OCI-M2 (cell line): ENCODE measurements at regions not wholly inside any gene's neighbourhood (a gene's known extent, or its start where the extent isn't known, plus 50 kb on each side); places are given as distances from the start of the nearest gene placed in this dataset.
"Not testable (repeated sequence)": the region's sequence is repeated elsewhere in the genome, so short reads cannot be mapped to it uniquely, and the experiment has no call there.

Source experiments
- DNase-seq: peaks from one replicate; lab custom pipeline; 2025; ENCODE audit not compliant: unreplicated experiment; lab: John Stamatoyannopoulos, UW

DNA sequence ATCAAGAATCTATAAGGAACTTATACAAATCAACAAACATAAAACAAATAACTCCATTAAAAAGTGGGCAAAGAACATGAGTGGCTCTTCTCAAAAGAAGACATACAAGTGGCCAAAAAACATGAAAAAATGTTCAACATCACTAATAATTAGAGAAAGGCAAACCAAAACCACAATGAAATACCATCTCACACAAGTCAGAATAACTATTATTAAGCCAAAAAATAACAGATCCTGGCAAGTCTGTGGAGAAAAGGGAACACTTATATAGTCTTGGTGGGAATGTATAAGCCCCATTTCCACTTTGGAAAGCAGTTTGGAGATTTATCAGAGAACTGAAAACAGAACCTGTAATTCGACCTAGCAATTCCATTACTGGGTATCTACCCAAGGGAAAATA lies 921.0 kb downstream of the KCNA4 start:
- DNase-seq = no peak

DNA sequence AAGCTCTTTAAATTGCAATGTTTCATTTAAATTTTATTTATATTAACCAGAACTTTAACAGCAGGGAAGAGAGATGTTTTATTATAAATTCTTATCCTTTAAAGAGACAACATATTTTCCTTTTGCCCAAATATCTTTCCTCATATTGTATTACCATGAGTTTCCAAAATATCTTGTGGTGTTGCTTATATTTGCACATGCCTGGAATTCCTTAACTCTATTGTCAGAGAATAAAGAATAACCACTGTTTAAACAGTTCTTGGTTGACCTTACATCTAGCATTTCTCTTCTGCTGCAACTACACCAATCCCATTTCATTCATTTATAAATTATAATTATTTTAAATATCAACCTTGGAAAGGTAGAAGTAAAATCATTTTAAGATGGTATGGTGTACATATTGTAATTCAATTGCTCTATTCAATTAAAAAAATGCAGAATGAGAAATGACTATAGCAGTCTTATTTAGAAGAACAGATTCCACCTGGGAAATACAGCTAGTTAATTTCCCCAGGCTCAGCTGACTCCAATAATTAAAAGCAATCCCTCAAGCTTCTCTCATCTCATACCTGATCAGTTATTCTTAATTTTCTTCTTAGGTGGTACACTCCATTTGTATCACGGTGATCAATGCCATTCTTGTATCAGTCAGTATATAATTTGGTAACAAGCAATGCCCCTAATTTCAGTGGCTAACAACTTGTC lies 923.3 kb downstream of the KCNA4 start:
- no peak for DNase-seq

DNA sequence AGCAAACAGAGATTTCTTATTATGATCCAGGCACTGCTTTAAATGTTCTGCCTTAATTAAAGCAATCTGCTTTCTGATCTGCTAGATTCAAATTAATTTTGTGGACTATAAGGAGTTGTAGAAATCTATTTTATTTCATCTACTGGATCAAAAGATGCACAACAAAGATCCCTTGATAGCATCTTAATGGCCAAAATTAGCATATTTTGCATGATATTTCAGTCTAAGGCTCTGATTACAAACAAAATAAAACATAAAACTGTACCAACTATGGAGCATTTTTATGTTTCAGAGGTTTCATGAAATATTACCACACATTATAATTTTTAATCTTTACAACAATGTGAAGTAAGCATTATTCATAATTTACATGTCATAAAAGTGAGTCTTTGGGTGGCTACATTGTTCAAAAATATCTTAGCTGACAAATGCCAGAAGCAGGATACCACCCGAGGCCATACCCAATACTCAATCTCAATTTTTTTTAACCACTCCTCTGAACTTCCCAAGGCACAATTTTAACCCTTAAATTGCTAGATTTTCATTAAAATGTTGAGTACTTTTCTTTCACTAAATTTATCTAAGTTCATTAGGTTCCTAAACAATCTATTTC lies 929.5 kb downstream of the KCNA4 start:
- DNase-seq = no peak

DNA sequence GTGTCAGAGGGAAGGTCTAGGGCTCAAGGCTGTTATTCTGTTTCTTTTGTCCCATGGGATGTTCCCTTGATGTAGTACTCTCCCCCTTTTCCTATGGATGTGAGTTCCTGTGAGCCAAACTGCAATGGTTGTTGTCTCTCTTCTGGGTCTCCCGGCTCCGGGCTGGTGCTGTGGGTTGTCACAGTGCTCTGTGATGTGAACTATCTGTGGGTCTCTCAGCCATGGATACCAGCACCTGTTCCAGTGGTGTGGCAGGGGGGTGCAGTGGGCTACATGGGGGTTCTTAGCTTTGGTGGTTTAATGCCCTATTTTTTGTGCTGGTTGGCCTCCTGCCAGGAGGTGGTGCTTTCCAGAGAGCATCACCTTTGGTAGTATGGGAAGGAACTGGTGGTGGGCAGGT lies 941.1 kb downstream of the KCNA4 start:
- DNase-seq = no peak

DNA sequence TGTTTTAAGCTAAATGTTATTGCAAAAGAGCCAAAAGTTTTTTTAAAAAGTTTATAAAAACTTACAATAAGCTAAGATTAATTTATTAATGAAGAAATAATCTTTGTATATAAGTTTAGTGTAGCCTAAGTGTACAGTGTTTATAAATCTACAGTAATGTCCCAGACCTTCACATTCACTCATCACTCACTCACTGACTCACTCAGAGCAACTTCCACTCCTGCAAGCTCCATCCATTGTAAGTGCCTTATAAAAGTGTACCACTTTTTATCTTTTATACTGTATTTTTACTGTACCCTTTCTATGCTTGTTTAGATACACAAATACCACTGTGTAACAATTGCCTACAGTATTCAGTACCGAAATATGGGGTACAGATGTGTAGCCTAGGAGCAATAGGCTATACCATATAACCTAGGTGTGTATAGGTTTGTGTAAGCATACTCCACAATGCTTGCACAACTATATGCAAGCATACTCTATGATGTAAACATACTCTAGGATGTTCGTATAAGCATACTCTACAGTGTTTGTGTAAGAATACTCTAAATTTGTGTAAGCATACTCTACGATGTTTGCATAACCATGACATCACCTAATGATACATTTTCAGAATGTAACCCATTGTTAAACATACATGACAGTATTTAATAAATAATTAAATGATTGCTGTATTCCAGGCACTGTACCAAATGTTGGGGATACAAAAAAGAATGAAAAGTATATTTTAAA lies 953.0 kb downstream of the KCNA4 start:
- no peak for DNase-seq

DNA sequence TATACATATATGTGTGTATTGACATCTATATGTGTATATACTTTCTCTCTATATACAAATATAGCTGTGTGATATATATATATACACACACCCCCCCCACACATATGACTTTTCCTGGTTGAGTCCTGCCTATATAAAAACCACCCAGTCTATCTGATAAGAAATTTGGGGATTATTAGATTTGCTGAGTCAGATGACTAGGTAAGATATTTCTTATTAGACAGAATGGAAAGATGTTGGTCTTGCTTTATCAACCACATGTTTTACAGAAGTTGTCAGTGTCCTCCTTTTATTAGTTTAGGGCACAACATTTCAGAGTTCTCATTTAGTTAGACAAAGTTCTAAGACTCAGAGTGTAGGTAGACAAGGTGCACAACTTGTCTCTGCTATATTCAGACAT lies 953.3 kb downstream of the METTL15 start:
- no peak for DNase-seq

DNA sequence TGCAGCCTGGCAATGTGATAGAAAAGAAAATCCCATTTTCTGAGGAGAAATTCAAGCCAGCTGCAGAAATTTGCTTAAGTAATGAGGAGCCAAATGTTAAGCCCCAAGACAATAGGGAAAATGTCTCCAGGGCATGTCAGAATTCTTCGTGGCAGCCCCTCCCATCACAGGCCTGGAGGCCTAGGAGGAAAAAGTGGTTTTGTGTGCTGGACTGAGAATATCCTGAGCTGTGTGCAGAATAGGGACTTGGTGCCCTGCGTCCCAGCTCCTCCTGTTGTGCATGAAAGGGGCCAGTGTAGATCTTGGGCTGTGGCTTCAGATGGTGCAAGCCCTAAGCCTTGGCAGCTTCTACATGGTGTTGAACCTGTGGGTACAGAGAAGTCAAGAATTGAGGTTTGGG lies 948.3 kb downstream of the METTL15 start:
- not testable (repeated sequence) for DNase-seq

DNA sequence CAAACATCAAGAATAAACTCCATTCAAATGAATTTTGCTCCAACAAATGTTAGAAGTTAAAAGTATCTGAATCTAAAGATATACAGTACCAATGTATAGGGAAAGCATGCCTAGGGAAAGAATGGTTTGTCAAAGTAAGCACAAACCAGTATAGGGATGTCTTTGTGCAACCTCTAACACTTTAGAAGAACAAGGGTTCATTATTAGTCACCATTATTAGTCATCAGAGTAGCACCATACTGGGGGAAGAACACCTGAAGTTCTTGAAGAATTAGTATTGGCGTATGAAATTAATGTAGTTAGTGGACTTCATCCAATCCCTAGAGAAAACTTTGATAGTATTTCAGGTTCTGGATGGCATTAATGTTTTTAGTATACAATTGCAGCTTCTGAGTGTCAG lies 943.7 kb downstream of the METTL15 start:
- no peak for DNase-seq

DNA sequence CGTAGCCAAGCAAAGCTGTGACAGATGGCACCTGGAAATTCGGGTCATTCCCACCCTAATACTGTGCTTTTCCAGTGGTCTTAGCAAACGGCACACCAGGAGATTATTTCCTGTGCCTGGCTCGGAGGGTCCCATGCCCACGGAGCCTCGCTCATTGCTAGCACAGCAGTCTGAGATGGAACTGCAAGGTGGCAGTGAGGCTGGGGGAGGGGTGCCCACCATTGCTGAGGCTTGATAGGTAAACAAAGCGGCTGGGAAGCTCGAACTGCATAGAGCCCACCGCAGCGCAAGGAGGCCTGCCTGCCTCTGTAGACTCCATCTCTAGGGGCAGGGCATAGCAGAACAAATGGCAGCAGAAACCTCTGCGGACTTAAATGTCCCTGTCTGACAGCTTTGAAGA lies 942.8 kb downstream of the METTL15 start:
- not testable (repeated sequence) for DNase-seq

DNA sequence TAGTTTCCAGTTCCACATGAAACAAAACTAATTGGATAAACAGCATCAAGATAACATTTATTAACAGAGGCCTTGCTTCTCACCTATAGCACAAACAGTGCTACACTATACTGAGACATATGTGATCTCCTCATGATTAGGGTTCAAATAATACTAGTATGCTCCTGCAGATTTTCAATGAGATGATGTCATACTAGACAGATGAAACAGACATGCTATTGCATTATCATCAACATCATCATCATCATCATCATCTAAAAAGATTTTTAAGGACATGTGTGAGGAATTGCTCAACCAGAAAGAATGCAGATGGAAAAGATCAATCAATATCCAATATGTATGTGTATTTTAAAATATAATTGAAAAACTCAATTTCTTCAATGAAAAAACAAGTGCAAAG lies 932.3 kb downstream of the METTL15 start:
- DNase-seq = no peak

DNA sequence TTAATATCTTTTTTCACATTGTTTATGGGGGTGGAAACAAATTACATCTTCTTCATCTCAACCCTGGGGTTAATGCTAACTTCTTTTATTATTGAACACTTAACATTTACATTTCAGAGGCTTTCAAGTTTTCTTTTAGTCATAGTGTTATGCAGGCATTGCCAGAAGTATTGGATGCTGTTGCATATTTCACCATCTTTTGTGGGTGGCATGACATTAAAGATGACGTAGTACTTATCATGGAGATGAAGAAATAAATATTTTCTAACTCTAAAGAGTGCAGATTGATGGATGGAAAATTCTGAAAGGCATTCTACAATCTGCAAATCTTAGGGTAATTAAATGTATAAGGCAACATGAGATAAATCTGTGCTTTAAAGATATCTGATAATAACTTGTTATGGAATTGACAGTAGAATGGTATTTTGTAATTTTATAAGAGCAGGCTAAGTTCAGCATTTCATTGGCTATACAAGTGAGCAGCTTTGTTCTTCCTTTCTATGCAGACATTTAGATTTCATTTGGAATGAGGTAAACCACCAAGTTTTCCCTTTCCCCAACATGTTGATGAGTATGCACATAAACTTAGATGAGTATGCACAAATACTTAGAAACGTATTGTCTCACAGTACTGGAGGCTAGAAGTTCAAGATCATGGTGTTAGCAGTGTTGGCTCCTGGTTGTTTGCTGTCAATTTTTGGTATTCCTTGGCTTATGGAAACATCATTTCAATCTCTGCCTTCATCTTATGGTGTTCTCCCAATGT lies 924.4 kb downstream of the METTL15 start:
- no peak for DNase-seq

DNA sequence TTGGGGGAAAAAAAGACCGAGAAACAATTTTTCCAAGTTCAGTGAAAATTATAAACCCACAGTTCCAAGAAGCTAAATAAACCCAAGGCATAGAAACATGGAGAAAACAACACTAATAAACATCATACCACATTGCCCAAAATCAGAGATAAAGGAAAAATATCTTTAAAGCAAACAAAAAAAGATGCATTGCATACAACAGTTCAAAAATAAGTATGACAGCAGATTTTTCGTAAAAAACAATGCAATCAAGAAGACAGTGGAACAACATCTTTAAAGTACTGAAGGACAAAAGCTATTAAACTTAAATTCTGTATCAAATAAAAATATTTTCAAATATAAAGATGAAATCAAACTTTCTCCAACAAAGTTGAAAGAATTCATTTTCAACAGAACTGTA lies 921.3 kb downstream of the METTL15 start:
- no peak for DNase-seq

DNA sequence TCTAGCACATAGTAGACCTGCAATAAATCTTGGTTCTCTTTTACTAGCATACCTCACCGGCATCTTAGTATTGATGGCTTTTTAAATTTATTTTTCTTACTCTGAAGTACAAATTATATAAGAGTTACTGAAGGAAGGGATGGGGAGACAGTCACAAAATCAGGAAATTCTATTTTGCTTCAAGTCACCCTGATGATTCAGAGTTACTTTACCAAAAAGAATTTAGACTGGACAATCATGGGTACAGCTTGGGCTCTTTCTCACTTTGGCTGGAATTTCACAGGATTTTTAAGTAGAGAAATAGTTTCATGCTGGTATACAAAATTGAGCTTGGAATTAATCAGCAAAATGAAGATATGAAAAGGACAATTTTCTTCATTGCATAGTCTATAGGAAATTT lies 919.2 kb downstream of the METTL15 start:
- no peak for DNase-seq

DNA sequence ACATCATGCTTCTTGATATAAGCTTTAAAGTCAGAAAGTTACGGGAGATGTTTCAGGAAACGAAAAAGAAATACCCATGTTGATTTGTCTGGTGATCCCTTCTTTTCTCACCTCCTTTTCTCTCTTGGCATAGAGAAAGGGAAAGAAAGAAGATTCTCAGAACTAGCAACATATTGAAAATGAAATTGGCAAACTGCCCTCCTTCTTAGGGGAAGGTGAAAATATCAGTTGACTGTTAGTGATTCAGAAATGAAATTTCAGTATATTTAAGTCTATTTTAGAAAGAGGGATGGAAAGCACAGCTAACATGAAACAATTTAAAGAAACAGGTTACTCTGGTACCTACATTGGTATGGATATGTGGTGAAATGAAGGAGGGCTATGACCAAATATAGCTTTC lies 918.1 kb downstream of the METTL15 start:
- DNase-seq = no peak

DNA sequence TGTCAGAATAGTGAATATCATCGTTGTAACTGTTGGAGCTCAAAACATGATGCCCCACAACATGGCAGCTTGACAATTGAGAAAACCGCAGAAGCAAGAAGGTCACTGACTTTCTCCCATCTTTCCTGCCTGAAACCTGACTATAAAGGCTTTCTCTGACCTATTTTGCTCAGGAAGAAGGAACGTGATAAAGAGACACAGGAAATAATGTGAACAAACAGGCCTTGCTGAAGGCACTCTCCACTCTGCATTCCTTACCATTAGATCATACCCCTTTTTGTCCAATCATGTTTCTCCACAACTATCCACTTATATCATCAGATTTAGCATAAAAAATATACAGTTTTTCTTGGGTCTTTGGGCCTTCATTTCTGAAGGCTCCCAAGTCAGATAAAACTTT lies 916.8 kb downstream of the METTL15 start:
- no peak for DNase-seq

DNA sequence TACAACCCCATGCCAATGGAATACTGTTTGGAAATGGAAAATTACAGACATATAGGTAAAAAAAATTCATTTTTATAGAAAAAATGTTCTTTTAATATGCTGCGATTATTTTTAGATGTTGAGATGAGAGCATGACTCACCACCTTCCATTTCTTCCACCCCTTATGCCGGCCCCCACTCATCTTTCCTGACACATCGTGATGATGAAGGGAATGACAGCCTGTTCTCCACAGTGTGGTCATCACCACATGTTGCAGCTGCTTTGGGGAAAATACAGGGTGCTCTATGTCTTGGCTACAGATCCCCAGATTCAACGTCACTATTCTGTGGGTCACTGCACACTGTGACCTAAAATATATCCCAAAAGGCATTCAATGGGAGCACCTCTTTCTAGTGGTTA lies 916.2 kb downstream of the METTL15 start:
- DNase-seq = no peak

DNA sequence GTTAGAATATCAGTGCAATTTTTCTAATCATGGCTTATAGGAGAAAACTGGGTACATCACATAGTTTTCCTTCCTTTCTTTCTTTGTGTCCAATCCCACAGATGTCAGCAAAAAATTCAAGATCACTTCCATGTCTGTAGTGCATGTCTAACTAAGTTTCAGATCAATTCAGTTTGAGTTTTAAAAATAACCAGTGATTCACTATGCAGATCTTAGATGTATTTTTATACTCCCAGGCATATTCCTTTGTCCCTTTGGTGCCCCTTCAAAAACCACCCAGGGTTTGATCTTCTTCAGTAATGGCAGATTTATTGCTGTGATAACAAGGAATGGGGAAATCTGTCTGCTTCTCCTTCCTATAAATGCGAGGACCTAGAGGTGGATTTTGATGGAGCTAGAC lies 915.6 kb downstream of the METTL15 start:
- no peak for DNase-seq

DNA sequence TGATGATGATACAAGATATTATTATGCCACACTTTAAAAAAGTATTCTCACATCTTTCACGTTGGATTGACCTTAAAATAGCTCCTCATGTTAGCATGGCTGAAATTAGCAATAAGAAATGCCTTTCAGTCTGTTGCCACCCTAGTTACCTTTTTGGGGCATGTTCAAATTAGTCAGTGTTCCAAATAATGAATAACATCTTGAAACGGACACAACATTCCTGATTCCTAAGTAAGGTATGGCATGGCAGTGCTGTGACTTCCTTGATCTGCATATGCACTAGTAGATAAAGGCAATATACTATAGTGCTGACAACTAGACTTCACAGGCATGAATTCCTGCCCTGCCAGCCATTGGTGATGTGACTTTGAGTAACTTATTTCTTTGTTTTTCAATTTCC lies 914.5 kb downstream of the METTL15 start:
- DNase-seq = no peak

DNA sequence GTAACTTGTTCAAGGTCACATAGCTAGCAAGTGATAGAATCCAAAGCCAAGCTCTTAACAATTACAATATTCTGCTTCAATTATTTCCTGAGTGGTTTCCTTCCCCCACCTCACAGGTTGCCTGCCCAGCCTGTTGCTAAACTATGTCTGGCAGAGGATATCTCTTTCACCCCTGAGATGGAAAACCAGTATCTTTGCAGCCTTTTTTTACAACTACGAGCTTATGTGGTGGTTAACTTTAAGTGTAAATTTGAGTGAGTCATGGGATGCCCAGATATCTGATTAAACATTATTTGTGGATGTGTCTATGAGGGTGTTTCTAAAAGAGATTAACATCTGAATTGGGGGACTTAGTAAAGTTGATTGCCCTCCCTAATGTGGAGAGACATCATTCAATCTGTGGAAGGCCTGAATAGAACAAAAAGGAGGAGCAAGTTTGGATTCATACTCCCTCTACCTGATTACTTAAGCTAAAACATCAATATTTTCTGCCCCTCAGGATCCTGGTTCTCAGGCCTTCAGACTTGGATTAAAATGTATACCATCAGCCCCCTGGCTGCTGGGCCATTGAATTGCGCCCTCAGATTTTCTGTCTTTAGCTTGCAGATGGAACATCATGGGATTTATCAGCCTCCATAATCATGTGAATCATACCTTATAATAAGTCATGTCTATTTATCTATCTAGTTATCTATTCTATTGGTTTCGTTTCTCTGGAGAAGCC lies 911.9 kb downstream of the METTL15 start:
- no peak for DNase-seq

DNA sequence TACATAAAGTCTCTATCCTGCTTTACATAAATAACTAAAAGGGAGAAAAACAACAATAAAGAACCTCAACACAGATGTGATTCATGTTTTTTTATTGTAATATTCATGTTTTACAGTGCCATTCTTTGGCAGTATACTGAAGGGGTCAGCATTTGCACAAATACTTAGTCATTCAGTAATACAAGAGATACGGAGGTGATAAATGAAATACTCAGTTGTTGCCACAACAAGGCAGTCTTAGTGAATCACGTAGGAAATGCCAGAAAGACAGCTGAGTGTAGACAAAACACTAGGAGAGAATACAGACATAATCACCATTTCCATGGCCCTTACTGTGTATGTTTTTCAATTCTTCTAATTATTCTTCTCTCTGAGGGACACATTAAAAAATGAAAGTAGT lies 910.4 kb downstream of the METTL15 start:
- no peak for DNase-seq

DNA sequence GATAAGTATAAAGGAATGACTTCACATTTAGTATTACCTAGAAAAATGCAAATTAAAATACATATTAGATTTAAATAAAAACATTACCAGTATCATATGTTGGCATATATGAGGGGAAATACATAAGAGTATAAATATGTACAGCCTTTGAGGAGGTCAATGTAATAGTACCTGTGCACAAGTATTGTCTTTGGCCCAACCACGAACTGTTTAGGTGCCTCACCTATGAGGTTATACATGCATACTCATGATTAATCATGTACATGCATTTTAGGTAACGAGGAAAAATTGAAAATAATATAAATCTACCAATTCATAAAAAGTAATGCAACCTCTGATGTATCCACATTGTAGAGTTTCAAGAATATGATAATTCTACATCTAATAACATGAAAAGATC lies 909.8 kb downstream of the METTL15 start:
- no peak for DNase-seq
